SIG-M5 treated with dmso at 0.1 percent for 504 hours (cell line): ENCODE measurements at regions not wholly inside any gene's neighbourhood (a gene's known extent, or its start where the extent isn't known, plus 50 kb on each side); places are given as distances from the start of the nearest gene placed in this dataset.
"Not testable (repeated sequence)": the region's sequence is repeated elsewhere in the genome, so short reads cannot be mapped to it uniquely, and the experiment has no call there.

Experiments
- DNase-seq: peaks from one replicate; lab custom pipeline; 2025; ENCODE audit not compliant: unreplicated experiment; lab: John Stamatoyannopoulos, UW

- no peak for DNase-seq
Observed at GRCh38 chr3:95586754-95587153, 1227.6 kb upstream of the EPHA6 start.

DNA sequence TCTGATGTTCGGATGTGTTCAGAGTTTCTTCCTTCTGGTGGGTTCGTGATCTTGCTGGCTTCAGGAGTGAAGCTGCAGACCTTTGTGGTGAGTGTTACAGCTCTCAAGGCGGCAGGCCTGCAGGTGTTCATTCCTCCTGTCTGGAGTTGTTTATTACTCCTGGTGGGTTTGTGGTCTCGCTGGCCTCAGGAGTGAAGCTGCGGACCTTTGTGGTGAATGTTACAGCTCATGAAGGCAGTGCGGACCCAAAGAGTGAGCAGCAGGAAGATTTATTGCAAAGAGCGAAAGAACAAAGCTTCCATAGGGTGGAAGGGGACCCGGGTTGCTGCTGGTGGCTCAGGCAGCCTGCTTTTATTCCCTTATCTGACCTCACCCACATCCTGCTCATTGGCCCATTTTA is 1226.8 kb upstream of the EPHA6 start:
- not testable (repeated sequence) for DNase-seq

GRCh38 chr3:95588473-95588872 is 1225.9 kb upstream of the EPHA6 start:
- no peak for DNase-seq

GRCh38 chr3:95595416-95596075 is 1218.8 kb upstream of the EPHA6 start:
- no peak for DNase-seq

DNA sequence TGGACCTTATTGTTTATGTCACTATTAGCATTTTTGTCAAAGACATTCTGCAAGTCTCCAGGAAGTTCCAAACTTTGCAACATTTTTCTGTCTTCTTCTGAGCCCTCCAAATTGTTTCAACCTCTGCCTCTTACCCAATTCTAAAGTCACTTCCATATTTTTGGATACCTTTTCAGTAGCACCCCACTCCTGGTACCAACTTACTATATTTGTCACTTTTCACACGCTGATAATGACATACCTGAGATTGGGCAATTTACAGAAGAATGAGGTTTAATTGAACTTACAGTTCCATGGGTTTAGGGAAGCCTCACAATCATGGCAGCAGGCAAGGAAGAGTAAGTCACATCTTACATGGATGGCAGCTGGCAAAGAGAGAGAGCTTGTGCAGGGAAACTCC is 1206.5 kb upstream of the EPHA6 start:
- DNase-seq = no peak

DNA sequence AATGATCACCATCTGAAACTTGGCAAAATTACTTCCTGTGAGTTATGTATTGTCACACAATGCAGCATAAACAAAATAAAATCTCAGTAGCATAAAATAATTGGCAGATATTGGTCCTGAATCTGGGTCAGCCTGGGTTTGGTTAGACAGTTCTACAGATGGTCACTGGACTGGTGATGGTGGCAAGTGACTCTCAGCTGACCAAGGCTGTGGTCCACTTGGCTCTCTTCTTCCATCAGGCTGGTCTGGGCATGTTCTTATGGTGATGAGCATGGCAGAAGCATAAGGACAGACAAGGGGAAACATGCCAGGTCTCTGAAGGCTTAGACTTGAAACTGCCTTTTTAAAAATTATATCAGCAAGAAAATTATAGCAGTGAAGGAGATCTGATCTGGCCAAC is 1205.0 kb upstream of the EPHA6 start:
- no peak for DNase-seq

GRCh38 chr3:95612611-95613010 is 1201.8 kb upstream of the EPHA6 start:
- no peak for DNase-seq

DNA sequence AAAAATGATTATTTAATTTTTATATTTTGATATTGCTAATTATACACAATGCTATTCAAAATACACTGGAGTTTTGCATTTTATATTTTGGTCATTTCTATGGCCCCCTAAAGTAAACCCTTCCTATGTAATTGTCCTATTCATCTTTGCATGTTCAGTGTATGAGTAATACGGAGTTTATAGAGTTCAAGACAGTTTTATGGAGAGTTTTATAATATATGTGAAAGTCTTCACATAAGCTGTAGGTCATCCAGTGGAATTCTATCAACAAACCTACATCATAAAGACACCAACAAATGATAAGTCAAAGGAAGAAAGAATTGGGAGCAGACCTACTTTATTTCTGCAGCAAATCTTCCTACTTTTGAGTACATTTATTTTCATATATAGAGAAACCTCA is 1200.4 kb upstream of the EPHA6 start:
- DNase-seq = no peak

- no peak for DNase-seq
Observed at GRCh38 chr3:95615592-95616310, 1198.6 kb upstream of the EPHA6 start.

DNA sequence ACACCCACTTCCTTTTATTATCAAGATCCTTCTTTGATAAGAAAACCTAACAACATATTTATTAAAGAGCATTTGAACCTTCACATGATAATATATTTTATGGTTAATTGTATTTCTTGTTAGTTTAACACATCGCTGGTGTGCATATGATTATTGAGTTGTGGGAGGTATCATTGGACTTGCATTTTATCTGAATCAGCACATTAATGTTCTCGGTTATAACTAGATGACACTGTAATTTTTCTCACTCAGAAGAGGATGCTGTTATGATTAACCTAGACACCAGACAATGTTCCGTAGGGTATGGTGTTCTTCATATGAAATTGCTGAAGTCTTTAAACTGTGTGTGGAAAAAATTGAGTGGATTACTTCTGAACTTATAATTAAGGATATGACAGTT is 1188.3 kb upstream of the EPHA6 start:
- DNase-seq = no peak

- DNase-seq = no peak
Observed at GRCh38 chr3:95627293-95627692, 1187.1 kb upstream of the EPHA6 start.

DNA sequence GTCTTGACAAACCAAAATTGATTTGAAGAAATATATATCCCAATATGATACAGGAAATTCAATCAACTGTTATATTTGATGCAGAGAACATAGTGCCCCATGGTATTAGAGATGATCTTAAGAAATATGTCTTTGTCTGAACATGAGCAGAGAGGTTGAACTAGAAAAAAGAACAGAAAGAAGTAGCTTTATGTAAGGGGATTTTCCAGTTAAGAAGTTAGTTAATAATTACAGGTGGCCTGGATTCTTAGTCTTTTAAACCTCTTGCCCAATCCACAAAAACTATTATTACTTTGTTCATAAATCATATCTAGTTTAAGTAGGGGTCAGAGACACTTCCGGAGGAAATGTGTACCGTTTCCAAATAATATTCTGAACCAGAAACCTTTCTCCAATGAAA is 1186.7 kb upstream of the EPHA6 start:
- DNase-seq = no peak

DNA sequence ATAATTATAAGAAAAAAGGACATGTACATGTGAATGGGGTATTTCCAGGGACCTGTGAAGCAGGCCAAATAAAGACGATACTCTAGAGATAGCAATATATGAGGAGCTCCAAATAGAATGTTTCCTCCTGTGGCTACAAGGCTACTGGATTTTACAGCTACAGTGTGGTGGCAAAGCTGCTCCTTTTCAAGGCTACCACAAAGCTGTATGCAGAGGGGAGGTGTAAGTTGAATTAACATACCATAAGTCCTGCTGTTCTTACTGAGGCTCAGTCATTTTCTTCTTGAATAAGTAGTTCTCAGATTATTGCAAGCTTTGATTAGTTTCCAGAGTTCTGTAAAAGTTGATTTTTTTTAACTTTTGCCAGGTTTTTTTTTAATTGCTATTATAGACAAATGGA is 1184.6 kb upstream of the EPHA6 start:
- DNase-seq = no peak

DNA sequence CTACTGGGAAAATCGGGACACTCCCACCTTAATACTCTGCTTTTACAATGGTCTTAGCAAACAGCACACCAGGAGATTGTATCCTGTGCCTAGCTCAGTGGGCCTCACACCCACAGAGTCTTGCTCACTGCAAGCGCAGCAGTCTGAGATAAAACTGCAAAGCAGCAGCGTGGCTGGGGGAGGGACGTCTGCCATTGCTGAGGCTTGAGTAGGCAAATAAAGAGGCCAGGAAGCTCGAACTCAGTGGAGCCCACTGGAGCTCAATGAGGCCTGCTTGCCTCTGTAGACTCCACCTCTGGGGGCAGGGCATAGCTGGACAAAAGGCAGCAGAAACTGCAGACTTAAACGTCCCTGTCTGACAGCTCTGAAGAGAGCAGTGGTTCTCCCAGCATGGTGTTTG is 1169.1 kb upstream of the EPHA6 start:
- no peak for DNase-seq

GRCh38 chr3:95654570-95655362 is 1159.6 kb upstream of the EPHA6 start:
- DNase-seq = no peak

GRCh38 chr3:95655363-95655986 is 1158.9 kb upstream of the EPHA6 start:
- no peak for DNase-seq

DNA sequence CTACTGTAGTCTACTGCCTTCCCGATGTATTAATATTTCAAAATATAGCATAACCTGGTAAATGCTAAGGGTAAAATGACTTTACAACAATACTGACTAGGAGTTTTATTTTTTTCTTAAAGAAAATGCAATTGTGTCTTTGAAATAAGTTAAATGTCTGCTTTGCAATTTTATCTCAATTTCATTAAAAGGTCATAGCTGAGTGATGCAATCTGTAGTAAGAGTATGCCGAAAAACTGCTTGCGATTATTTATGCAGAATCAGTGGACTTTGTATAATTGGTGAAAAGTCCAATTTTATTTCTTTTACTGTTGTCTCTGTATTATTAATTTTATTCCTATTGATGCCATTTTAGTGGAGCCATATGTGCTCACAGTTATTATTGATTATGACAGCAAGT is 1143.6 kb upstream of the EPHA6 start:
- DNase-seq = no peak

DNA sequence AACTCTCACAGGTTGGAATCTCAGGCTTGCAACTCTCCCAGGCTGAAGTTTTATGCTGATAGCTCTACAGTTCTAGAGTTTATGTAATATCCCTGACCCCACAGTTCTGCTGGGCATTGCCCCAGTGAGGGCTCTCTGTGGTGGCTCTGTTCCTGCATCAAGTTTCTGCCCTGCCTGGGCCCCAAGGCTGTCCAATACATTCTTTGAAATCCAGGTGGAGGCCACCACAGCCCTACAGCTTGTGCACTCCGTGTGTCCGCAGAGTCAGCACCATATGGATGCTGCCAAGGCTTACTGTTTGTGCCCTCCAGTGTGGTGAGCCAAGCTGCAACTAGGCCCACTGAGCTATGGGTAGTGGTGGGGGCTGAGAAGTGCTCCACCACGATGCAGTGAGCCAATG is 1141.2 kb upstream of the EPHA6 start:
- DNase-seq = no peak

- DNase-seq = no peak
Observed at GRCh38 chr3:95705786-95706418, 1108.5 kb upstream of the EPHA6 start.

DNA sequence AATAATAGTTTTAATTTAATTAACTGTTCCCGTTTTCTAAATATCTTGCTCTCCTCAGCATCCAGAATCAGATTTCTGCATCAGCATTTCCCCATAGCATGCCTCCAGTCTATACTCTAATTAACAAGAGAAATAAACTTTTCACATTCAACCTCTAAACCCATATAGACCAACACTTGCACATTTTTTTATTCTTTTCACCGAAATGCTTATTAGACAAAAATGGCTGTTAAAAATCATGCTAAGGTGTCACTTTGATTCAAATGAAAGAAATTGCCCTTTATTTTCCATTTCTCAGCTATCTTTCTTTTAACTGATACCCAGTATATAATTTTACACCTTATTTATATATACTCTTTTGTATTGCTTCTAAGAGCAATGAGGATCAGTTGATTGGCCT is 1107.1 kb upstream of the EPHA6 start:
- DNase-seq = no peak

GRCh38 chr3:95710684-95711083 is 1103.7 kb upstream of the EPHA6 start:
- no peak for DNase-seq
